Erythroblast (primary cell): ENCODE measurements at regions not wholly inside any gene's neighbourhood (a gene's known extent, or its start where the extent isn't known, plus 50 kb on each side); places are given as distances from the start of the nearest gene placed in this dataset.

Experiments used
- GATA1 ChIP-seq: IDR thresholded peaks from 2 replicates; pipeline ENCODE4 v1.6.1; 2011; ENCODE audit warnings: low read depth, mild to moderate bottlenecking, control low read depth, low read length, moderate library complexity
- POLR2A ChIP-seq: IDR thresholded peaks from 2 replicates; pipeline ENCODE4 v1.6.1; 2011; ENCODE audit warnings: mild to moderate bottlenecking, low read length

- no peak for TF ChIP-seq POLR2A
- no peak for TF ChIP-seq GATA1
These were observed 174.1 kb downstream of the NRN1 start for GRCh38 chr6:5832668-5833067.
